Occipital lobe (tissue), 1 donor: ENCODE measurements at regions not wholly inside any gene's neighbourhood (a gene's known extent, or its start where the extent isn't known, plus 50 kb on each side); places are given as distances from the start of the nearest gene placed in this dataset.
A peak's percentile ranks its signal among the peaks of the same experiment; 100 is the strongest.
"Not testable (repeated sequence)": the region's sequence is repeated elsewhere in the genome, so short reads cannot be mapped to it uniquely, and the experiment has no call there.

Source experiments
- DNase-seq: peaks from one replicate; lab custom pipeline; 2025; lab: John Stamatoyannopoulos, UW

GRCh38 chr9:75197561-75197960 lies 109.2 kb downstream of the OSTF1 start:
- no peak for DNase-seq

- no peak for DNase-seq
Measured at GRCh38 chr9:75198436-75198835, 110.1 kb downstream of the OSTF1 start.

GRCh38 chr9:75200892-75201470 lies 112.7 kb downstream of the OSTF1 start:
- DNase-seq, result no peak

GRCh38 chr9:75201480-75202209 lies 113.3 kb downstream of the OSTF1 start:
- DNase-seq, result no peak

GRCh38 chr9:75207997-75208396 lies 119.7 kb downstream of the OSTF1 start:
- DNase-seq, result not testable (repeated sequence)

GRCh38 chr9:75210215-75210614 lies 121.9 kb downstream of the OSTF1 start:
- no peak for DNase-seq

GRCh38 chr9:75213765-75214164 lies 125.5 kb downstream of the OSTF1 start:
- no peak for DNase-seq

- DNase-seq, result no peak
Measured at GRCh38 chr9:75226403-75227139, 138.3 kb downstream of the OSTF1 start.

GRCh38 chr9:75228893-75229292 lies 140.6 kb downstream of the OSTF1 start:
- DNase-seq, result no peak

GRCh38 chr9:75229605-75230332 lies 141.5 kb downstream of the OSTF1 start:
- no peak for DNase-seq

- DNase-seq, result no peak
Measured at GRCh38 chr9:75230469-75230868, 142.2 kb downstream of the OSTF1 start.

GRCh38 chr9:75231167-75231566 lies 142.9 kb downstream of the OSTF1 start:
- no peak for DNase-seq

GRCh38 chr9:75233011-75233410 lies 144.7 kb downstream of the OSTF1 start:
- no peak for DNase-seq

- DNase-seq, result no peak
Measured at GRCh38 chr9:75235632-75236031, 147.3 kb downstream of the OSTF1 start.

GRCh38 chr9:75238311-75238976 lies 150.1 kb downstream of the OSTF1 start:
- DNase-seq, result peak; percentile 4

GRCh38 chr9:75239176-75239575 lies 150.9 kb downstream of the OSTF1 start:
- DNase-seq, result no peak

GRCh38 chr9:75242426-75242825 lies 154.1 kb downstream of the OSTF1 start:
- DNase-seq, result no peak

GRCh38 chr9:75246949-75247348 lies 158.6 kb downstream of the OSTF1 start:
- no peak for DNase-seq

GRCh38 chr9:75265525-75265972 lies 177.2 kb downstream of the OSTF1 start:
- no peak for DNase-seq

GRCh38 chr9:75269197-75269596 lies 180.9 kb downstream of the OSTF1 start:
- DNase-seq, result no peak

- not testable (repeated sequence) for DNase-seq
Measured at GRCh38 chr9:75273055-75273454, 184.7 kb downstream of the OSTF1 start.
